ENCODE measurements at regions not wholly inside any gene's neighbourhood (a gene's known extent, or its start where the extent isn't known, plus 50 kb on each side); places are given as distances from the start of the nearest gene placed in this dataset.

DNA sequence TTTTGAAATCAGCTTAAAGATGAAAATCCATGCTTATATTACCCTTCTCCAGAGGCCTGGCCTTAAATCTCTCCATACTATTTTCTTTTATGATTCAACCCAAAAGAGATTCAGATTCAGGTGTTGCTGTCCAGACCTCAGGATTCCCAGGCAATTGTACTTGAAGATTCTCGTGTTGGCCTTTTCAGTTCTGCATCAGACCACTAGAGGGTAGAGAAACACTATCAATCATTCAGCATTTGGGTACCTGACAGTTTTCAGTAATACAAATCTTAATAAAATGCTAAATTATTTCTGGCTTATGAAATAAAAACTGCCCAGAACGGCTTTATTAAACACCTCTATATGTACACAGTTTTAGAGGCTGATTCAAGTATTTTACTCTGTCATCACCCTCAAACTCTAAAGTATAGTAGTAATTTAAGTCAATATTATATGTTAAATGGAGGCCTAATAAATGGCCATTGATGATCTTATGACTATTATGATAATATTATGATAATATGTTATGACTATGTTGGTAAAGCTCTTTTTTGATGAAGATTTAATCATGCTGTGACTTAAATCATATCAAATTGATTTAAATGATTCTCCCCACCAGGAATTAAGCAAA lies 301.1 kb downstream of the DUSP6 start:
- DNase-seq = peak; percentile 80

GRCh38 chr12:89047856-89048418 lies 304.4 kb downstream of the DUSP6 start:
- DNase-seq = no peak

DNA sequence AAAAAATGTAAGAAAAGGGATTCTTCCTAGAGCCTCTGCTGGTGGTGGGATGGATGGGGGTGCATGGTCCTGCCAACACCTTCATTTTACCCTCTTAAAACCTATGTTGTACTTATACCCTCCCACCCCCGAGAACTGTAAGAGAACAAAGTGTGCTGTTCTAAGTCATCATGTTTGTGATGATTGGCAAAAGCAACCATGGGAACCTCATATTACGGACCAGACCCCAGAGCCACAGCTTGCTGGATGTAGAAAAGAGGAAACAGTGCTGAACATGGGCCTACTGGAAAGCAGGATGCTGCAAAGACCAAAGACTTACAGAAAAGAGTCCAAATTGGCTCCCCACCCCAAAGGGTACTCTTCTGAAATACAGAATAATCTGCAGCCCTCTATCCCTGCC lies 311.2 kb downstream of the DUSP6 start:
- DNase-seq = no peak

- peak; percentile 99 for DNase-seq
These were observed 311.9 kb downstream of the DUSP6 start for GRCh38 chr12:89040146-89040964.

- no peak for DNase-seq
These were observed 313.3 kb downstream of the DUSP6 start for GRCh38 chr12:89038831-89039512.

GRCh38 chr12:89033062-89033461 lies 319.2 kb downstream of the DUSP6 start:
- DNase-seq = peak; percentile 92

DNA sequence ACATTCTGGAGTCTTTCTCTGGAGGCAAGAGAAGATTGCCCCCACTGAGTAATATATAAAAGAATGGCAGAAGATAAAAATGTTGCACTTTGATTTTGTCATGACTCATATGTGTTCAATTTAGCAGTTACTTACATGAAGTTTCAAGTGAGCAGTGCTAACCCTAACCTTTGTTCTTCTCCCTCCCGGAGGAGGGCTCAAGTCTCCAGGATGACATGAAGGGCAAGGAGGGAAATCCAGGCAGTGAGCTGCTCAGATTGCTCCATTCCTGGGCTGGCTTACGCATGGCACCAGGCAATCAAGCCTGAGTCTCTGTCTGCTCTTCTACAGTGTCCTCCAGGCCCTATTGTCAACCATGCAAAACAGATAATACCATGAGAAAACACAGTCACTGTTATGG lies 322.3 kb downstream of the DUSP6 start:
- no peak for DNase-seq

GRCh38 chr12:89024580-89024979 lies 327.7 kb downstream of the DUSP6 start:
- peak; percentile 38 for DNase-seq

DNA sequence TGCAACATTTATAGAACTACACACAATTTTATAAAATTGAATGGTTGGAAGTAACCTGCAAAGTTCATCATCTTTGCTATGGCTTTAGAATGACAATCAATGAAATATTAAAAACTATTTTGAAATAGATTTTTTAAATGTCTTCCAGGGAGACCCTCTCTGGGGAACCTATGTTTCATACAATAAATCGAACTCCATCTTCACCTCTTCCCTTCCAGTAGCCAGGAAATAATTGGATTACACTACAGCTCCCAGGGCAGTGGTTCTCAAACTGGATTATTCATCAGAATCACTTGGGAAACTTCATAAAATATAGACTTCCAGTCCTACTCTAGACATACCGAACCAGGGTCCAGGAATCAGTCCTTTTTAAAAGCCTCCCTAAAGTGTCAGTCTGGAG lies 328.4 kb downstream of the DUSP6 start:
- no peak for DNase-seq

- no peak for DNase-seq
These were observed 331.6 kb downstream of the DUSP6 start for GRCh38 chr12:89020689-89021088.

DNA sequence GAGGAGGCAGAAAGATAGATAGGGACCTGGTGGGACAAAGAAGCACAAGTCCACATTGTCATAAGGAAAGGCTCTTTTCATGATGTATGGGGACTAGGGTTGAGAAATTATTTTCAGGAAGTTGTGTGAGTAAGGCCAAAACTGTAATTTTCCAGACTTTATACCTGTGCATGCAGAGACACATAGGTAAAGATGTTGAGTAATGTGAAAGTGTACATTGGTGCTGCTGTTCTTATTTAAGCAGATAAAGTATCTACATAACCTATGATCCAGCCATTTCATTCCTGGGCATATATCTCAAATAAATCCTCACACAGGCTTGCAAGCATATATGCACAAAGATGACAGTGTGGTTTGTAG lies 332.2 kb downstream of the DUSP6 start:
- no peak for DNase-seq

DNA sequence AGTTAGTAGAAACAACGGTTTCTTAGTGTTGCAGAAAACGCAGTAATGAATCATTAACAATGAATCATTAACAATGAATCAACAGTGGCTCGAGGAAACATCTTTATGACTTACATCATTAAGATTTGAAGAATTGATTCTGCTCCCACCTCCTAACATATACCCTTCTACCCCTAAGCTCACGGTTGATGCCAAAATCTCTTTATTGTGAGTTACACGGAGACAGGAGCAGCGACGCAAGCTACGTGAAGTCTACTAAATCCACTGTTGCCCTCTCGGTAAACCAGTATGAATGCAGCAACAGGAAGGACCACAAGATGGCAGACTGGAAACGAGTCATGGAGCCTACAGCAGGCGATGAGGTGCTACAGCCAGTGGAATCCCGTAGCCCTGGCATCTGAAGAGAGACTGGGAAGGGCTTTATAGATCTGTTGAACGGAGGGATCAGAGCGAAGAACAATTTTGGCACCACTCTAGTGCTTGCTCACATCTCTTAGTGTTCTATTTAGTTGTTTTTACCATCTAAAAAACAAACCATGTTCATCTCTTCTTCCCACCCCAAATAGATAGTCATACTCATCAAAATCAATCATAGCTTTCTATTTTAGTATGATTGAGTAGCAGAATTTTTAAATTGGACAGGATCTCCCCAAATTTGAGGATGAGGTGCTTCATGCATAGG lies 332.7 kb downstream of the DUSP6 start:
- DNase-seq = peak; percentile 94

- peak; percentile 85 for DNase-seq
These were observed 335.1 kb downstream of the DUSP6 start for GRCh38 chr12:89016970-89017778.

DNA sequence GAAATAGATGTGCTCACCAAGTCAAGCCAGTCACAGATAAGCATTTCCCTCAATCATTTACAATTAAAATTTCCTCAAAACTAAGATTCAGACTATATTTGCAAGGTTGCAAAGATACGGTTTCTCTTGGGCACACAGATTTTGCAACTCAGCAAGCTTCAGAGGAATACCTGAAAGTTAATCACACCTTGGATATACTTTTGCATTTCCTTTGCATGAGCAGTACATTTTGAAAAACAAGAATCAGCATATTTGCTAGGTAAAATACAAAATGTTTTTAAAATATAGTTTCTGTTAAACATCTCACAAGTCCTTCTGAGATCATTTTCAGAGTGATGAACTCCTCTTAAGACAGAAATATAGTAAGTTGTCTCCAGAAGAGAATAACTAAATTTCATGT lies 336.9 kb downstream of the DUSP6 start:
- no peak for DNase-seq

DNA sequence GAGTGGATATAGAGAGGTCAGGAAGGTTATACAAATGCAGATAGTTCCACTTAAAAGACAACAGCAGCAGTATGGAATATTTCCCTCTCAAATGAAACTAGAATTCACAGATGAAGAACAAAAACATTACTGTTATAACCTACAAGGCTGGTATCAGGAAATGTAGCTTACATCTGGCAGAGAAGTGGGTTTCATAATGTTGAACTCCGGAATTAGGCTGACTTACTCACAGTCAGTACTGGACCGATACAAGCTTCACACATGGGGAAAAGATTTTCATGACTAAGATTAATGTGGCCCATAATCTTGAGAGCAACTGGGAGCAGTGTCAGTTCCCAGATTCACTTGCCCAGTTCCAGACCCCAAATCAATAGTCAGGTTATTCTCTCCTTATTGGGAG lies 353.9 kb downstream of the DUSP6 start:
- DNase-seq = no peak

GRCh38 chr12:88996200-88996788 lies 356.0 kb downstream of the DUSP6 start:
- DNase-seq = no peak

DNA sequence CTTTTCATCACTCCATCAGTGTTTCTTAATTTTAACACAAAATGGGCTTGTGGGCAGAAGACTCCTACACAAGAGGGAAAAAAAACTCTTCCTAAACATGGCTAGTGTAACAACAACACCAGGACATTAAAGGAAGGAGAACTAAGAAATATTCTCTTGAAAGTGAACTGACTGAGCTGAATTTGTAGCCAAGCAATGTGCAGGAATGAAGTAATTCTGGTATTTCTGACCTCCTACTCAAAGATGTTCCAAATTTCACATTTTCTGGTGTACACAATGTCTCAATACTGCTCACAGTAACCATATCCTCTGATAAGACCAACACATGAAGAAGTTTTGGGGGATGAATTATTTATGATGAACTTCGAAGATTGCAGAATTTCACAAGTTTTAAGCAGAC lies 357.3 kb downstream of the DUSP6 start:
- no peak for DNase-seq

GRCh38 chr12:88994537-88994936 lies 357.8 kb downstream of the DUSP6 start:
- no peak for DNase-seq

DNA sequence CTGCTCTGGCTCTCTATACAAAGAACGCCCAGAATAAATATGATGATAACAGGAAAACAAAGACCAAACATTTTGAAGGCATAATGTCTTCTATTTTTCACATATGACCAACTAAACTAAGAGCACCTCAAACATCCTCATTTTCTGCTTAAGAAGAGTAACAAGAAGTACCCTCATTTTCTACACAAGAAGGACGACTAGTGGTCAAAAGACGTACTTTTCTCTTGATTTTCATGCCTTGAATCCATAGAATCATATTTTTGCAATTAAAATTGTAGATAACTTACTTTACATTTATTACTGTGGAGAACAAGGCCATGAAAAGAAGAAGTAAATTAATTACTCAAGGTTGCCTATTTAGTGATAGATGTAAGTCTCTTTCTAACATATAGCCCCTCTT lies 358.6 kb downstream of the DUSP6 start:
- peak; percentile 81 for DNase-seq

DNA sequence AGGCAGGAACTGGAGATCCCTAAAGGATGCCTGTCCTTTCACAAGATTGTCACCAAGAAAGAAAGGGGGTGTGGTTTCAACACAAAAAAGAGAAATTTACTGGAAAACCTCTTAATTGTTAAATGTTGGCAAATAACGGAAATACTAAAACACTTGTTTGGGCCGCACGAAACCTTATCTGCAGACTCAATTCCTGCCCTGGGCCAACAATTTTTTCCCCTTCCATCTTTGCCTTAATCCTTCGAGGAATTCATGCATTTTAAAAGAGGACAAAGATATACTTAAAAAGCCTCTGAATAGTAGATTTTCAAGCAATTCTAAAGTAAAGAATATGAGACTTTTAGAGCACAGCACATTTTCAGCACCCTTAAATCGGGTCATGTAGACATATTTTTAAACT lies 366.2 kb downstream of the DUSP6 start:
- no peak for DNase-seq

- no peak for DNase-seq
These were observed 366.7 kb downstream of the DUSP6 start for GRCh38 chr12:88985631-88986030.

- no peak for DNase-seq
These were observed 367.3 kb downstream of the DUSP6 start for GRCh38 chr12:88985011-88985410.

Data from OCI-M1 (cell line).